A549 (cell line): ENCODE measurements at regions not wholly inside any gene's neighbourhood (a gene's known extent, or its start where the extent isn't known, plus 50 kb on each side); places are given as distances from the start of the nearest gene placed in this dataset.

Source experiments
- ATAC-seq, 2 experiments: fragments of 200-7000 bp in 1 of 2; fragments of >200 bp in 1 of 2; cut with Nextera tagmentation in 1 of 2; cut with Tn5 transposase in 1 of 2; 3 replicates each; pipeline versions ENCODE4 v1.8.0 to v1.9.1; 2018 to 2020; ENCODE audit warnings: mild to moderate bottlenecking in 1 of 2, moderate library complexity in 1 of 2
- CTCF ChIA-PET: fragments of 300-600 bp; sonication (Branson Sonifier 250); formaldehyde crosslinking; extraction: SDS; loops from one replicate; lab custom pipeline; 2021; ENCODE audit warnings: antibody characterized with exemption, inconsistent platforms; lab: Yijun Ruan, JAX
- POLR2A ChIA-PET: fragments of 350-600 bp; formaldehyde crosslinking; extraction: SDS; loops from one replicate; lab custom pipeline; 2021; ENCODE audit warnings: antibody characterized with exemption, inconsistent platforms; lab: Yijun Ruan, JAX
- DNase-seq, 2 experiments: peaks; one replicate each; pipeline versions ENCODE4 v3.0.0 to v3.0.0-alpha.2; 2011 to 2016; ENCODE audit warnings: low read depth in 1 of 2, low spot score in 1 of 2
- FAIRE-seq: peaks from 2 replicates; lab custom pipeline; 2011; peaks lifted over from hg19 to GRCh38; lab: Jason Lieb, UNC
- H3K27ac ChIP-seq, 2 experiments: fragments of >200 bp; sonication (Bioruptor Twin); formaldehyde crosslinking; 3 replicates each; pipeline ENCODE4 v1.5.1; 2016 to 2017
- H3K4me1 ChIP-seq: fragments of >200 bp; sonication (Bioruptor Twin); formaldehyde crosslinking; 3 replicates; pipeline ENCODE4 v1.6.1; 2016
- H3K4me2 ChIP-seq: fragments of >200 bp; sonication (Bioruptor Twin); formaldehyde crosslinking; 3 replicates; pipeline ENCODE4 v1.6.1; 2016
- H3K4me3 ChIP-seq: fragments of >200 bp; sonication (Bioruptor Twin); formaldehyde crosslinking; 3 replicates; pipeline ENCODE4 v1.5.1; 2016
- H3K9me3 ChIP-seq: fragments of >200 bp; sonication (Bioruptor Twin); formaldehyde crosslinking; 3 replicates; pipeline ENCODE4 v1.6.1; 2016
- BCL3 ChIP-seq: fragments of >200 bp; sonication (Bioruptor Twin); formaldehyde crosslinking; IDR thresholded peaks from 3 replicates; pipeline ENCODE4 v1.6.1; 2016
- CEBPB ChIP-seq, 2 experiments: fragments of >200 bp in 1 of 2; sonication (Bioruptor Twin) in 1 of 2; formaldehyde crosslinking in 1 of 2; IDR thresholded peaks; 2 replicates each; pipeline ENCODE4 v1.6.1; 2012 to 2016
- CHD2 ChIP-seq: fragments of 150-350 bp; IDR thresholded peaks from 2 replicates; pipeline ENCODE4 v1.6.1; 2014; ENCODE audit warnings: low read length; ENCODE audit not compliant: partially characterized antibody
- CTCF ChIP-seq: fragments of >200 bp; sonication (Bioruptor Twin); formaldehyde crosslinking; IDR thresholded peaks from 3 replicates; pipeline ENCODE4 v1.5.1; 2016
- ELK1 ChIP-seq: fragments of 150-350 bp; IDR thresholded peaks from 2 replicates; pipeline ENCODE4 v1.6.1; 2014; ENCODE audit warnings: low read depth, mild to moderate bottlenecking, low read length
- FOSL2 ChIP-seq, 2 experiments: fragments of 450-650 bp in 1 of 2; fragments of >200 bp in 1 of 2; sonication (Bioruptor Twin) in 1 of 2; formaldehyde crosslinking; IDR thresholded peaks; 2 replicates each; pipeline versions ENCODE4 v1.5.0 to v1.6.1; 2016 to 2020; ENCODE audit warnings: mild to moderate bottlenecking in 1 of 2, moderate library complexity in 1 of 2
- HDAC2 ChIP-seq: fragments of 200-600 bp; sonication (generic); IDR thresholded peaks from 2 replicates; pipeline ENCODE4 v1.6.1; 2016
- HES2 ChIP-seq: fragments of >200 bp; sonication (Bioruptor Twin); formaldehyde crosslinking; IDR thresholded peaks from 2 replicates; pipeline ENCODE4 v1.6.1; 2016
- HOXB13 ChIP-seq: fragments of 250-450 bp; sonication (Bioruptor Pico); IDR thresholded peaks from 2 replicates; pipeline ENCODE4 v1.5.0; 2020; ENCODE audit warnings: low read depth, mild to moderate bottlenecking, moderate library complexity
- JUN ChIP-seq, 2 experiments: fragments of >200 bp; sonication (Bioruptor Twin); formaldehyde crosslinking; IDR thresholded peaks; 2 replicates in 1 of 2; 3 replicates in 1 of 2; pipeline ENCODE4 v1.6.1; 2016 to 2017
- KDM5A ChIP-seq: fragments of 200-600 bp; sonication (generic); IDR thresholded peaks from 2 replicates; pipeline ENCODE4 v1.6.1; 2016; ENCODE audit warnings: antibody characterized with exemption, mild to moderate bottlenecking
- MAZ ChIP-seq: fragments of 150-350 bp; IDR thresholded peaks from 2 replicates; pipeline ENCODE4 v1.6.1; 2014; ENCODE audit warnings: antibody characterized with exemption, low read depth, low read length, borderline replicate concordance
- PBX3 ChIP-seq: IDR thresholded peaks from 2 replicates; pipeline ENCODE4 v1.6.1; 2012
- POLR2A ChIP-seq: IDR thresholded peaks from 2 replicates; pipeline ENCODE4 v1.6.1; 2012; ENCODE audit warnings: mild to moderate bottlenecking, low read length
- POLR2AphosphoS2 ChIP-seq: conservative IDR thresholded peaks from 2 replicates; pipeline ENCODE4 v1.6.1; 2012; ENCODE audit warnings: low read length, improper control_type of control experiment, inconsistent platforms
- REST ChIP-seq: fragments of 200-600 bp; sonication (generic); IDR thresholded peaks from 2 replicates; pipeline ENCODE4 v1.6.1; 2016; ENCODE audit warnings: antibody characterized with exemption, mild to moderate bottlenecking, moderate library complexity
- TFCP2L1 ChIP-seq: fragments of 250-450 bp; sonication (Bioruptor Pico); IDR thresholded peaks from 2 replicates; pipeline ENCODE4 v1.5.0; 2021; ENCODE audit warnings: mild to moderate bottlenecking
- TP53 ChIP-seq: fragments of 250-450 bp; sonication (Bioruptor Pico); IDR thresholded peaks from 2 replicates; pipeline ENCODE4 v1.5.0; 2021; ENCODE audit warnings: mild to moderate bottlenecking, moderate library complexity
- ZSCAN20 ChIP-seq: fragments of 250-450 bp; sonication (Bioruptor Pico); IDR thresholded peaks from 2 replicates; pipeline ENCODE4 v1.8.0; 2022; ENCODE audit warnings: mild to moderate bottlenecking, moderate library complexity
- WGBS: methylation state at CpG from one replicate; pipeline ENCODE4 v1.1.6; 2017; ENCODE audit errors: missing lambda C conversion rate; 5-methylcytosine and 5-hydroxymethylcytosine counted together
- TF ChIP-seq, protein P1 (sequence below): fragments of 250-450 bp; sonication (Bioruptor Pico); IDR thresholded peaks from 2 replicates; pipeline ENCODE4 v1.5.0; 2020; ENCODE audit warnings: low read depth, mild to moderate bottlenecking, moderate library complexity
- TF ChIP-seq, protein P2 (sequence below): IDR thresholded peaks from 2 replicates; pipeline ENCODE4 v1.6.1; 2012
- TF ChIP-seq, protein P3 (sequence below): fragments of 250-450 bp; sonication (Bioruptor Pico); IDR thresholded peaks from 2 replicates; pipeline ENCODE4 v1.5.0; 2021; ENCODE audit warnings: mild to moderate bottlenecking, moderate library complexity, borderline replicate concordance

DNA sequence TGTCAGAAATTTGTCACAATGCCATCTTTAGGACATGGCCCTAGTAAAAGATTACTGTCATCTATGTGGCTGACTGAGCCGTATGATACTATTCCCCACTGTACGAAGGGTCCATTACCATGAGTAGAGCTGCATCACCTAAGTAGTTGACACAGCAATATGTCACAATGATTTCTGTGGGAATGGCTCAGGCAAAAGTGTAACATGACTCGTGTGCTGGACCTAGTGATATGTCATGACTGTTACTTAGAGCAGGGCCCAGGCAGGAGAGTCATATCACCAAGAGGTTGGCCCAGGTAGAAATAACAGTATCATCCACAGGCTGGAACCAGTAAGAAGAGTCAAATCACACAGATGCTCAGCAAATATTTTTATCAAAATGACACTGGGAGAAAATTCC is 1051.8 kb upstream of the AMELY start (continued):
- no peak for TF ChIP-seq ELK1
- TF ChIP-seq HES2 = no peak
- TF ChIP-seq MAZ = no peak

- Histone ChIP-seq H3K4me2 (no peak overlapping the region), H3K4me3 (no peak overlapping the region), H3K9me3 (no peaks in the 10 kb centered on the region), H3K27ac (no peak overlapping the region), H3K4me1 (no peaks in the 10 kb centered on the region)
- ATAC-seq (no peak), DNase-seq (no peak), FAIRE-seq (no peak)
- 82% methylated on average over 1 of the region's 1 CpG for WGBS
- ChIA-PET CTCF (no interaction called here), POLR2A (no interaction called here)
- no peak for TF ChIP-seq KDM5A
- TF ChIP-seq ZSCAN20 (CRISPR knock-in tag) = no peak
- no peak for TF ChIP-seq MAZ
- TF ChIP-seq POLR2AphosphoS2 = no peak
- TF ChIP-seq REST = no peak
- TF ChIP-seq TFCP2L1 (CRISPR knock-in tag) = no peak
- TF ChIP-seq HOXB13 (CRISPR knock-in tag) = no peak
- no peak for TF ChIP-seq FOSL2 (IDR thresholded peaks at IDR 0.05)
- TF ChIP-seq FOSL2 (CRISPR knock-in tag; IDR thresholded peaks at IDR 0.05) = no peak
- TF ChIP-seq, protein P1, sequence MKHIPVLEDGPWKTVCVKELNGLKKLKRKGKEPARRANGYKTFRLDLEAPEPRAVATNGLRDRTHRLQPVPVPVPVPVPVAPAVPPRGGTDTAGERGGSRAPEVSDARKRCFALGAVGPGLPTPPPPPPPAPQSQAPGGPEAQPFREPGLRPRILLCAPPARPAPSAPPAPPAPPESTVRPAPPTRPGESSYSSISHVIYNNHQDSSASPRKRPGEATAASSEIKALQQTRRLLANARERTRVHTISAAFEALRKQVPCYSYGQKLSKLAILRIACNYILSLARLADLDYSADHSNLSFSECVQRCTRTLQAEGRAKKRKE (CRISPR knock-in tag) = no peak
- TF ChIP-seq BCL3 = no peak
- TF ChIP-seq TP53 = no peak
- no peak for TF ChIP-seq HDAC2
- TF ChIP-seq CEBPB (IDR thresholded peaks at IDR 0.05) = no peak
- TF ChIP-seq POLR2A = no peak
- TF ChIP-seq, protein P2, sequence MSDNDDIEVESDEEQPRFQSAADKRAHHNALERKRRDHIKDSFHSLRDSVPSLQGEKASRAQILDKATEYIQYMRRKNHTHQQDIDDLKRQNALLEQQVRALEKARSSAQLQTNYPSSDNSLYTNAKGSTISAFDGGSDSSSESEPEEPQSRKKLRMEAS = no peak
- TF ChIP-seq CHD2 = no peak
Observed at GRCh38 chrY:7962350-7962749, 1050.8 kb upstream of the AMELY start.

GRCh38 chrY:7961811-7962210 is 1050.3 kb upstream of the AMELY start:
- POLR2A ChIA-PET = no interaction called here
- Histone ChIP-seq H3K27ac (no peak overlapping the region), H3K4me2 (no peak overlapping the region), H3K9me3 (no peaks in the 10 kb centered on the region), H3K4me1 (no peaks in the 10 kb centered on the region), H3K4me3 (no peak overlapping the region)
- ATAC-seq (no peak), DNase-seq (no peak), FAIRE-seq (no peak)
- 5% methylated on average over 2 of the region's 2 CpGs for WGBS
- CTCF ChIA-PET = no interaction called here
- TF ChIP-seq, protein P3, sequence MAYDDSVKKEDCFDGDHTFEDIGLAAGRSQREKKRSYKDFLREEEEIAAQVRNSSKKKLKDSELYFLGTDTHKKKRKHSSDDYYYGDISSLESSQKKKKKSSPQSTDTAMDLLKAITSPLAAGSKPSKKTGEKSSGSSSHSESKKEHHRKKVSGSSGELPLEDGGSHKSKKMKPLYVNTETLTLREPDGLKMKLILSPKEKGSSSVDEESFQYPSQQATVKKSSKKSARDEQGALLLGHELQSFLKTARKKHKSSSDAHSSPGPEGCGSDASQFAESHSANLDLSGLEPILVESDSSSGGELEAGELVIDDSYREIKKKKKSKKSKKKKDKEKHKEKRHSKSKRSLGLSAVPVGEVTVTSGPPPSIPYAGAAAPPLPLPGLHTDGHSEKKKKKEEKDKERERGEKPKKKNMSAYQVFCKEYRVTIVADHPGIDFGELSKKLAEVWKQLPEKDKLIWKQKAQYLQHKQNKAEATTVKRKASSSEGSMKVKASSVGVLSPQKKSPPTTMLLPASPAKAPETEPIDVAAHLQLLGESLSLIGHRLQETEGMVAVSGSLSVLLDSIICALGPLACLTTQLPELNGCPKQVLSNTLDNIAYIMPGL (CRISPR knock-in tag) = no peak
- TF ChIP-seq JUN (IDR thresholded peaks at IDR 0.05) = no peak
- no peak for TF ChIP-seq CTCF
- TF ChIP-seq POLR2AphosphoS2 = no peak
- TF ChIP-seq ELK1 = no peak
- no peak for TF ChIP-seq PBX3
